Activated T-cell treated with anti-CD3 and anti-CD28 coated beads for 4 hours (primary cell): ENCODE measurements at regions not wholly inside any gene's neighbourhood (a gene's known extent, or its start where the extent isn't known, plus 50 kb on each side); places are given as distances from the start of the nearest gene placed in this dataset.

ENCODE experiments used
- DNase-seq: peaks from one replicate; pipeline ENCODE4 v3.0.0-alpha.2; 2020

DNA sequence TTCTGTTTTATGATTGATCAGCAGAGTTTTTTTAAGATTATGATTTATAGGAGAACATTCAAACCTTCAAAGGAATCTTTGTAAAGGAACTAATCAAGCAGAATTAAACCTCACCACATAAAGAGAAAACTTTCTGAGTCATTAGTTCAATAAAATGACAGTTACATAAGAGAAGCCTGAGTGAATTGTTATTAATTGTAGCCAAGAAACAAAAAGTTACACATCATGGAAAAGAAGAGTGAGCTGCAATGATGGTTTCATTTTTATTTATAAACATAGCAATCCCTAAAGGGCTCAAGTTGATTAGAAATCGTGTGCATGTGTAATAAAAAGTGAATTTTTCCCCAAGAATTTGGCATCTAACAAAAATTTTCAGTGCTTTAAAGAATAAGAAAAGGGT is 731.4 kb downstream of the LTN1 start:
- no peak for DNase-seq

DNA sequence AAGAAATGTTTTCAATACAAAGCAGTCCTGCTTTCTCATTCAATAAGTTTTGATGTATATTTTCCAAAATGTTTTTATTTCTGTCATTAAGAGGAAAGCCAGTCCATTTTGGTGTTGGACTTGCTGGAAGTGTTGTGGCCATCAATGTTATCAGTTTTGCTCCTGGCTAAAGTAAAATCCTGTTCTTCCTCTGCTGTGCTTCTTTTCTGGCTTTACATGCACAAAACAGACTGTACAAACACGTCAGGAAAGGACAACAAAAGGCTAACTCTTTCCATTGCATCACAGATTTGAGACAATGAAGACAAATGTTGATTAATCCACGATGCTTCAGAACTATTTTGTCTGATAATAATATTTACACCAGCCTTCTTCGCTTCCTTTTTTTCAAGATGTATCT is 735.4 kb downstream of the LTN1 start:
- no peak for DNase-seq

DNA sequence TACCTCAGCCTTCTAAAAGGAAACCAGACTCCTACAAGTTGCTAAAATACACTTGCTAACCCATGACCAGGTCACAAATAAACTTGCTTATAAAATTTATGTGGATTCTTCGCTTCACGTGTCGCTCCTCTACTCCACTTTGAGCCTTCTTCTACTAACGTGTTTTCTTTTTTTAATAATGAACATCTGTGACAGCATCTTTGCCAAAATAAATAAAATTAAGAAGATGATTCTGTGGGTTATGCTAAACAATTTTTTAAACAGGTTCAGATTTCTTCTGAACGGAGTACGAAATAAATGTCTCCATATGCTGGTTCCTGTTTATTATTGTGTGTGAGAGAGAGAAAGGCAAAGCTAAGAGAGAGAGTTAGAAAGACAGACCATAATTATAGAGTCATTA is 735.8 kb downstream of the LTN1 start:
- no peak for DNase-seq

DNA sequence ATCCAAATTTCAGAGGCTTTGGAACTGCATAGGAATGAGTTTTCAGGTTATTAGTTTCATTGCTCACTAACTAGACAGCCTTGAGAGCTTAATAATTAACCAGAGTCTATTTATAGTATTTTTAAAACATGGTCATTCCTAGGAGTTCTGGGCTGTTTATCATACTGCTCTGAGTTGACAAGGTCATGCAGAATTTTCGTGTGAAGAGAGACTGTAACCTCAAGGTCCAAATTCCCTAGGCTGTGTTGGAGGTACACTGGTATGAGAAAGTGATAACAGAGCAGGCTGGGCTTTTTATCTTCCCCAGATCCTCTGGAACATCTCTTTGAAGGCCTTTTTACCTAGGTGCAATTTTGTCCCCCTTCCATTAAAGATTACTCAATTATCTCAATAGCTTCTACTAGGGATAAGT is 736.3 kb downstream of the LTN1 start:
- no peak for DNase-seq

DNA sequence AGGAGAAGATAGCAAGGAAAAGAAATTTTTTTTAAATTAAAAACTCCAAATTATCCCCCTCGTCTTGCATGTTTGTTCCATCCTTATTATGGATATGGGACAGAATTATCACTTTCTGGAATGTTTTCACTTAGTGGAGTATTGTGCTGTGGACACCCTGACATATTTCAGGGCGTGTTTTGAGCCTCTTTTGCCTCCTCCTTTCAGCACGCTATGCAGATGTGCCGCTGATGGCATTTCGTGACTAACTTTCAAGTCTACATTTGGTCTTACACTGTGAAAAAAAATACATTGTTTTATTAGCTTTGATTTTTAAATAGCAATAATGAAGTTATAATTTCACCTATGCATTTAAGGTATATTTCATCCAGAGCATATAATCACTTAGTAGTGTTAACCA is 738.7 kb downstream of the LTN1 start:
- DNase-seq, result no peak

DNA sequence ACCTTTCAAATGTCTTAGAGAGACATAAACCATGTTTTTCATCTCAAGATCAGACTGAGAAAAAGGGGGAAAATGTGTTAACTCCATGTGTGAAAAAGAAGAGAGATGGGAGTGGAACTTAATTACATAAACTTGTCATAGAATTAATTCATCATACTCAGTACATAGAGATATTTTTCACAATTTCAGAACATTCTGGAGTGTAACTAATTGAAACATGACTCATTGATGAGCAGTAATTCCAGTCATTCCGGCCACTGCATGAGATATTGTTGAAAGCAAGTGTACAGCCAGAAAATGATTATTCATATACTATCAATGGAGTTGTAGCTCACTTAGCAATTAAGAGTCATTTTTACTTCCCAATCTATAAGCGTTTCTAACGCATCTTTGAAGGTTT is 739.3 kb downstream of the LTN1 start:
- no peak for DNase-seq

DNA sequence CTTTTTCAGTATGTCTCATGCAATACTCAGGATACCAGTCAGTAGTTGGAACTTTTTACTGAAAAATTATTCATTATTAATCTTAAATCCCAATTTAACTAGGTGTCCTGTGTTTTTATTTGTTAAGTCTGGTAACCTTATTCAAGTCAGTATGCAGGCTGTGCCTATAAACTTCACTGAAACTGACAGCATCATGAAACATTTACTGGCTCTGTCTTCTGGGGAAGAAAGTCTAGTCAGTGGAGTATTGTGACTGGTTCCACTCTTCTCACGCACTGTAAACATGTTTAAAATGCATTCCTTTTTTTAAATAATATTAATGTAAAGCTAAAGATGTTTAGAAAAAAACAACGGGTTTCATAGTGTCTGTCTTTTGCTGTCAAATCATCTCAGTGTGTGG is 739.7 kb downstream of the LTN1 start:
- DNase-seq, result no peak

DNA sequence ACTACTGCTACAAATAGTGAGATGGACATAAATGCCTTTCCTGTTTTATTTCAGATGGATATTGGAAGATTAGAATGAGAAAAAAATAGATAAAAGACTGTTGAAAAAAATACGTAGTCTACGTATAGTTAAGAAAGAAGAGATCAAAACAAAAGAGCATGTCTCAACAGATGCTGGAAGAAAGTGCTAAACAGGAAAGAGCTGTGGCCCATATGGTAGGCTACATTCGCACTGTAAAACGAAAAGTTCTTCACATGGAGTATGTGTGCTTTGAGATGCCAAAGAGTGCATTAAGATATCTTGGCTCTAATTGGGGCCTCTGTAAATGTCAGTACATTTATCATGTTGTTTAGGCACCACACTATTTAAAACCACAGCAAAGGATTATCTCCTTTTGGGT is 741.7 kb downstream of the LTN1 start:
- DNase-seq, result no peak

DNA sequence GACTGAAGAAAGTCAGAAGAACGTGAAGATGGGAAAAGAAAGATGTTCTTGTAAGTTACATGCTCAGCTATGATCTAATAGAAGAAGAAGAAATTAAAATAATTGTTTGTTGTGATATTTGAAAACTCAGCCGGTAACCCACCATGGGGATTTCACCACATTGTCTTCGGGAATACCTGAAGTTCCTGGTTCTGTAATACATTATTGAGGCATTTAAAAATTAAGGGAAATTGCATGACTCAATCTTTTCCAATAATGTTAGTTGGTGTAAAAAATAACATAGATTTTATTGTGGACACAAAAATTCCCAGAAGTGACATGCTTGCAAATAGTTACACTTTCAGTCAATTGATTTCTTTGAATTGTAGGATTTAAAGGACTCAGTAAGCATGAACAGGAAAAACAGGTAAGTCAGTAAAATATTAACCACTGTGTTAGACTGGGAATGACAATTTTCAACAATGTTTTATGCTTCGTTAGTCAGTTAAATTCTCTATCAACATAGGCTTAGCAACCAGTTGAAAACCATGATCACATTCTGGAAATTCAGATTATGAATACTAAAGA is 745.1 kb downstream of the LTN1 start:
- no peak for DNase-seq

DNA sequence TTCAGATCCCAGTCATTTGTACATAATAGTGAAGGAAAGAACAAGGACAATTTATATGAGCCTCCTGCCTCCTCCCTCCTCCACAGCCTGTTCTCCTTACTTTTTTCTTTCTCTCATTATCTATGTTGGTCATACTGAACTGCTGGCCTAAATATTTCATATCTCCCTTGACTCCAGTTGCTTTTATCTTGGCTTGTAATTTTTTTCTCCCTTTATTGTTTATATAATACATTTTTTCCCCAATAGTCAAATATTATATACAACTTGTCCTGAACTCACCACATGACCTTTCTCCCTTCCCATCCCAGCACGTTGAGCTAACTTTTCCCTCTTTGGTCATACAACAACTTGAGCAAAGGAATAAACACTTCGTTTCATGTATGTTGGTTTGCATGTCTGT is 752.1 kb downstream of the LTN1 start:
- no peak for DNase-seq

DNA sequence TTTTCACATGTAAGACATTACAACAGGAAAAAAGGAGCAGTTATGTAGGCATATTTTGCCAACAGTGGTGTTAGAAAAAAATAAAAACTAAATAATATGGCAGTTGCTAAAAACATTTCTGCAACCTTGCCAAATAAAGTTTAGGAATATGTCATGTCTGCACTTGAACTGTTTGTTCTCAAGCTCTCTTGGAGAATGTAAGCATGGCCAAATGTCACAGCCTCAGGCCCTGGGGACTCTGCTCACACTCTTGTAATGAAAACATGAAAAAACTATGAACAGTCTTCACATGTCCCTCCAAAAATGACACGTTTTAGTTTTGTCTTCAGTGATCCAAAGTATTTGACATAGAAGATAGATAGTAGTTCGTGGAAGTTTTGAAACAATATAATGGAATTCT is 753.3 kb downstream of the LTN1 start:
- DNase-seq, result no peak

DNA sequence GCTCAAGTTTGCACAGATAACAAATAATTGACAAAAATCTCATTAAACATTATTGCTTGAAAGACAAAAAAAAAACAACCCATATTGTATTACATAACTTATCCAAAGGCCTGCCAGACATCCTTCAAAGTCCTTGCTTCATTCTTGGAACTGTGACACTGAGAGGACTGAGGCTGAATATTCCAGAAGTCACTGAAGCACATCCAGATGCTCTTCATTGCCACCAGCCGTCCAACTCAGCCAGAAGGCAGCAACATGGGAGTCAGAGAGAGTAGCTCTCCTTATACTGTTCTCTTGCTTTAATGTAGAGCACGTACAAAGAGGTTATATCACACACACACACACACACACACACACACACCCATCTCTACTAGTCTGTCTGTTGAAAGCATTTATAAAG is 755.0 kb downstream of the LTN1 start:
- no peak for DNase-seq

DNA sequence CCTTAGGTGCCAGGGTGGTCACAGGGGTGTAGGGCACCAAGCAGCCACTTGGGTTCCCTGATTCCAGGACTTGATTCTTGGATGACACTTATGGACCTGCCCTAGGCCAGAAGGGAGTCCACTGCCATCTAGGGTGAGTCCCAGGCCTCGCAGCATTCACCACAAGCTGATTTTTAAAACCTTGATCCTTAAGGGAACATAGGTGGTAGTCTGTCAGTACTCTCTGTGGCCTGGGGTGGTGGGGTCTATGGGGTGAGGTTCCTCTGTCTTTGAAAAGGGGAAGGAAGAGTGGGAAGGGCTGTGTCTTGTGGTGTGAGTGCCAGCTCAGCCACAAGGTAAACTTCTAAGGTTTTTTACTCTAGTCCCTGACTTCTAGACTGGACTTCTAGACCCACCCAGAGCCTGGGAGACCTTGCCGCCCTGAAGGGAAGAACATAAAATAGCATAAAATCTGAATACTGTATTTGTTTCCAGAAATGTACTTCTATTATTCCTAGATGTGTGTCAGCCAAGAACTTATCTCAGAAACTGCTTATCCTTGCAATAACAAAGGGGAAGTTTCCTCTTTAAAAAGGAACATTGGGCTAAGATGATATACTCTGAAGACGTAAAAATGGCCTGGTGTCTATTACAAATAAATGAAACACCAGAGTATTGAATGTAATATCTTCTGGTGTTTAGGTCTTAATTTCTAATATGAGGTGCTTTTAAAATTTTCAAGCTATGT is 757.3 kb downstream of the LTN1 start:
- DNase-seq, result no peak

DNA sequence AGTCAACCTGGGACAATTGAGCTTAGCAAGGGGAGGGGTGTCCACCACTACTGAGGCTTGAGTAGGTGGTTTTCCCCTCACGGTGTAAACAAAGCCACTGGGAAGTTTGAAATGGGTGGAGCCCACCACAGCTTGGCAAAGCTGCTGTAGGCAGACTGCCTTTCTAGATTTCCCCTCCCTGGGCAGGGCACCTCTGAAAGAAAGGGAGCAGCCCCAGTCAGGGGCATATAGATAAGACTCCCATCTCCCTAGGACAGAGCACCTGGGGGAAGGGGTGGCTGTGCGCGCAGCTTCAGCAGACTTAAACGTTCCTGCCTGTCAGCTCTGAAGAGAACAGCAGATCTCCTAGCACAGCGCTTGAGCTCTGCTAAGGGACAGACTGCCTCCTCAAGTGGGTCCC is 758.4 kb downstream of the LTN1 start:
- DNase-seq, result no peak

DNA sequence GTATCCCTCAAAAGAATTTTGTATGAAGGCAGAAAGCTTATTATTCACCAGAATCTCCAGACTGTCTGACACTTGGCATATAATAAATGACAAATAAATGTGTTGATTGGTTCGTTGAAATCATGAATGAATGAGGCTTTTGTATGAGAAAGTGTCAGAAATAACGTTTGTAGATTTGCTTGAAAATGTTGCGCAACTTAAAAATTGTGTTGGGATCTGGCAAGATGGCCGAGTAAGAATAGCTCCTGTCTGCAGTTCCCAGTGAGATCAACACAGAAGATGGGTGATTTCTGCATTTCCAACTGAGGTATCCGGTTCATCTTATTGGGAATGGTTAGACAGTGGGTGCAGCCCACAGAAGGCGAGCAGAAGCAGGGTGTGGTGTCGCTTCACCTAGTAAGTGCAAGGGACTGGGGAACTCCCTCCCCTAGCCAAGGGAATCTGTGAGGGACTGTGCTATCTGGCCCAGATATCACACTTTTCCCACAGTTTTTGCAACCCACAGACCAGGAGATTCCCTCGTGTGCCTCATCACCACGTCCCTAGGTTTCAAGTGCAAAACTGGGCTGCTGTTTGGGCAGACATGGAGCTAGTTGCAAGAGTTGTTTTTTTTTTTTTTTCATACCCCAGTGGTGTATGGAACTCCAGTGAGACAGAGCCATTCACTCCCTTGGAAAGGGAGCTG is 759.0 kb downstream of the LTN1 start:
- no peak for DNase-seq

DNA sequence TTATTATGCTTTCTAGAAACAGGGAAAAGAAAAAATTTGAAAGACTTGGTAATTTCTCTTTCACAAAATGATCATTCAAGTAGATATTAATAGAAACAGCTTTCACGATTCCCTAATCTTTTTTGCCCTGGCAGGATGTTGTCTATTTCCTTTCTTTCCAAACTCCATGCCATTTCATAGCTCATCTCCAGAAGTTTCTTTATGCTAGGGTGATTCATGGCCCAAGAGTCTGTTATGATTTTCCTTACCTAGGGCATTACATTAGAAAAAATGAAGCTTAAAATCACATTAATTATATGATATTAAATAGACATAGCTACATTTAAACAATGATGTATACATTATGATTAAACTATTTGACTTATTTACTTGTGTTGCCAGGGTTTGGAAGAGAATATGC is 762.1 kb downstream of the LTN1 start:
- no peak for DNase-seq

DNA sequence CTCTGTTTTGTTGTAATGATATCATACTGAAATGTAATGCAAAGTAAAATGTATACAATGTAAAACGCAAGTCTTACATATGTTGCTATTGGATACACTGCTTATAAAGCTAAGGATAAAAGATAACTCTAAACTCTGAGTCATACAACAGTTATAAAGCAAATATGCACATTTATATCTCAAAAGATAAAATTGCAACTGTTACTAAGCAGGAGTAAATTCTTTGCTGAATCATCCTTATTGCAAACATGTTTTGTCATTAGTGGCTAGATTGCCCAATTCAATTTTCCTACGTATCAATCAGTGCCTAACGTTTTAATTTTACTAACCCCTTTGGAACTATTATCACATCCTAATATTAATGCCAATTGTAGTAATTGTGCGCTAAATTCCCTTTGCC is 762.9 kb downstream of the LTN1 start:
- no peak for DNase-seq

DNA sequence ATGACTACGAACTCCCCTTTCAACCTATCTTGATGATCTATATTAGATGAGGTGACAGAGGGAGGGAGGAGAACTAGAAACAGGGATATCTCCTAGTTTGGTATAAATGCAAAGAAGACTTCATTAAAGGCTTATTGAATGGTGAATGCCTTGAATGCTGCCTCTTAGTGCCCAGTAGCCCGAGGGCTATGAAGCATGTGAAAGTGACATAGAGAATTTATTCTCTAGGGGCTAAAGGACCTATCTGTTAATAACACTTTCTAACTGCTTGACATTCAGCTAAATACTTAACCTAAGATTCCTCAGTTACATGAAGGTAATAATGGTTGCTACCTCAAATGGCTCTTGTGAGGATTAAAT is 764.1 kb downstream of the LTN1 start:
- DNase-seq, result no peak

DNA sequence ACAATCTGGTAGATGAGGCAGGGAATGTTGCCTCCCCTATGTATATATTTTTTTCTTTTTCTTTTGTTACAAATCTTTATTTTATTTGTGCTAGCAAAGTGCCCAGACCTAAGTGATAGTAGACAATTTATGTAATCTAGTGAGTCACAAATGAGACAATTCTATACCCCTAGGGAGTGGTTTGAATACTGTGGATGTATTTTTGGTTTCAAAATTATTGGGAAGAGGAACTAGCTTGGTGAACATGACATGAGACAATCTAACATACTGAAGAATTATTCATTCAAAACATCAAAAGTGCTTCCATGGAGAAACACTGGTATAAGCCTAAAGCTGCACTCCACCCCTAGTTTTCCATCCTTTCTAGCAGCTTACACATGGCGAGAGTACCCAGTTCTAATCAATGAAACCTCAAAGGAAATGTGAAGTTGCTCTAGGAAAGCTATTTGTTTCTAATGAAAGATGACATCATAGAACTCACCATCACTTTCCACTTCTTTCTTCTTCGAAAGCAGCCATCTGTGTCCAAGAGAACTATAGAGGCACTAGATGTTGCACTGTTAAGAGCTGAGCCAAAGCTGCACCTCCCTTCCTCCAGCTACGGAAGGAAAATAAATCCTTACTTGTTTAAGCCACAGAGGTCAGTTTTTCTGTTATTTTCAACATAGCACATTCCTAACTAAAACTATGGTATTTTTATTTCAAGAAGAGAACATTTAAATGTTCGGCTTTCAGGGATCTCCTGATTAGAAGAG is 764.6 kb downstream of the LTN1 start:
- DNase-seq, result no peak

DNA sequence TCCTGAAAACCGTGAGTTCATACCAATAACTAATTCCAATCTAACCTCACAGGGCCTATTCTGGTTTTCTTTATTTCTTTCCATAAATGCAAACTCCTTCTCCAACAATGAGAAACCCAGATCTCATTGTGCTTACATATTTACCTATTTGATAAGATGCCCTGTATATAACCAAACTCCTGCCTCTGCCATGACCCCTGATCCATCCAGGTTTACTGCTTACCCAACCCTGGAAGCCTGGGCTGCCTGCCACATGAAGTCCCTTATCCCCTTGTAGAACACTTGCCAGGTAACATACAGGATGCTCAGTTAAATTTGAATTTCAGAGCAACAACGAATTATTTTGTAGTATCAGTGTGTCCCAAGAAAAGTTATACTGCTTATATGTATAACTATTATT is 766.1 kb downstream of the LTN1 start:
- DNase-seq, result no peak

DNA sequence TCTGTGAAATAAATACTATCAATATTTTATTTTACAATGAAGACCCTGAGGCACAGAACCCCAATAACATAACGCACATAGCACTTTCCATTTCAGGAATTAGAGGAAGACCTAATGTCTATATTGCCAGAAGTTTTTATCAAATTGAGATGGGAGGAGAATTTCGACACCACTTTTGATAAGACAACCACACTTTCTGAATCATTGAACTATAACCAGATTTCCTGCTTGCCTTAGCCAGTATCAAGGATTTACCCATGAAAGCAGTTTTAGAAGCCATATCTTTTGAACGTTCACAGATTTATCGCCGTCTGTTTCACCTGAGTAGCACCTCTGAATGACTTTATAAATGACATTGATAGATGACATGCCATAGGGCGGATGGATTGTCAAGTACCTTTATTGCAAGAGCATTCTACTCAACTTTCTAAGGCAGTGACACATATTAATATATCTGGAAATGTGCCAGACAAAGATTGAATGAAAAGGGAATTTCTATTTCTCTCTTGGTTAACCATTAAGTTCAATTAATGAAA is 768.4 kb downstream of the LTN1 start:
- DNase-seq, result no peak

DNA sequence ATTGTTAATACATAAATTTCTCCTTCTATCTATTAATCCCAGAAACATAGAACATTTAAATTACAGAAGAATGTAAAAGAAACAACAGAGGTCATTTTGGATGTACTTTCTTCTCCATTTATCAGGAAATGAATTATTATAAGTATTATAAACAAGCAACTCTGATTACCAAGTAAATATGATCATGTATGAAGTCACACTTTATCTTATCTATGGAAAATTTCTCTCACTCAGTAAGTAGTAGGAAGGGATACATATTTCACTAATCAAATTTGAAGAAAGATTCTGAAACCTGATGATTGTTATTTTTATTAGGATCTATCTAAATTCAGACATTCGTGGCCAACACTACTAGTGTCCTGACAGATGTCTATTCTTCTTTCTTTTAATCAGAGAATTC is 770.7 kb downstream of the LTN1 start:
- no peak for DNase-seq

DNA sequence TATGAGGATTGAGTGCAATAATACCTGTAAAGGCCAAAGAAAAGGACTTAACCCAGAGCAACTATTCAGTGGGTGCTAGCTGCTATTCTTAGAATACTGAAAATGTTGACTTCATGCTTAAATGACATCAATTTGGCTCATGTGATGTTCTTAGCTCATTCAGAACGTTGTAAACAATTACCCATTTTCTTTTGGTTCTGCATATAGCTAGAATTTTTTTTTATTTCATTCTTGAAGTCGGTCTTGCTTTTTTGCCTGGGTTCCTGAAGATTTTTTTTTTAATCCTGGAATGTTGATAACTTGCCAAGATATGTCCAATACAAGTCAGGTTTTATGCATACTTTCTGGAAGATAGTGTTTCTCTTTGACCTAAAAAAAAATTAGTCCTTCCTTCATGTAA is 772.0 kb downstream of the LTN1 start:
- no peak for DNase-seq
